Central memory CD8-positive, alpha-beta T cell (primary cell): ENCODE measurements at regions not wholly inside any gene's neighbourhood (a gene's known extent, or its start where the extent isn't known, plus 50 kb on each side); places are given as distances from the start of the nearest gene placed in this dataset.

Experiments used
- ATAC-seq: fragments of 150-1000 bp; cut with Tn5 transposase; replicated peaks from 2 replicates; pipeline ENCODE4 v1.10.0; 2022; ENCODE audit warnings: mild to moderate bottlenecking, moderate FRiP score, moderate number of reproducible peaks; ENCODE audit not compliant: poor library complexity, severe bottlenecking; ENCODE audit errors: extremely low read depth
- DNase-seq, 2 donors: peaks; one replicate each; pipeline ENCODE4 v3.0.0; 2021; ENCODE audit warnings: low spot score in 2 of 2
- H3K27ac Mint-ChIP-seq: one replicate; pipeline ENCODE4 v1.8.0; 2022; ENCODE audit warnings: low read depth, mild to moderate bottlenecking, moderate library complexity, mixed read lengths
- H3K27me3 Mint-ChIP-seq: one replicate; pipeline ENCODE4 v1.8.0; 2022; ENCODE audit warnings: mixed read lengths
- H3K36me3 Mint-ChIP-seq: one replicate; pipeline ENCODE4 v1.8.0; 2022; ENCODE audit warnings: mild to moderate bottlenecking, moderate library complexity, mixed read lengths; ENCODE audit not compliant: insufficient read depth
- H3K4me1 Mint-ChIP-seq: one replicate; pipeline ENCODE4 v1.8.0; 2022; ENCODE audit warnings: mixed read lengths
- H3K4me3 Mint-ChIP-seq: one replicate; pipeline ENCODE4 v1.8.0; 2022; ENCODE audit warnings: mild to moderate bottlenecking, moderate library complexity, mixed read lengths
- H3K9me3 Mint-ChIP-seq: one replicate; pipeline ENCODE4 v1.8.0; 2022; ENCODE audit warnings: mixed read lengths

GRCh38 chr12:76270657-76271358, 77.4 kb downstream of the BBS10 start:
- no peak overlapping the region for H3K27ac Mint-ChIP-seq
- H3K9me3 Mint-ChIP-seq, result no peaks in the 10 kb centered on the region
- peaks cover 10% of the 10 kb centered on the region for H3K27me3 Mint-ChIP-seq
- no peak for ATAC-seq
- H3K4me1 Mint-ChIP-seq, result no peaks in the 10 kb centered on the region
- H3K36me3 Mint-ChIP-seq, result no peaks in the 10 kb centered on the region
- DNase-seq, result no peak
- no peak overlapping the region for H3K4me3 Mint-ChIP-seq

GRCh38 chr12:76268267-76268666, 79.9 kb downstream of the BBS10 start:
- no peaks in the 10 kb centered on the region for H3K4me1 Mint-ChIP-seq
- H3K27ac Mint-ChIP-seq, result no peak overlapping the region
- no peak for DNase-seq
- H3K9me3 Mint-ChIP-seq, result no peaks in the 10 kb centered on the region
- H3K4me3 Mint-ChIP-seq, result no peak overlapping the region
- H3K27me3 Mint-ChIP-seq, result peaks cover 10% of the 10 kb centered on the region
- H3K36me3 Mint-ChIP-seq, result no peaks in the 10 kb centered on the region
- ATAC-seq, result no peak

- no peak for DNase-seq
- no peaks in the 10 kb centered on the region for H3K4me1 Mint-ChIP-seq
- no peaks in the 10 kb centered on the region for H3K36me3 Mint-ChIP-seq
- ATAC-seq, result no peak
- no peaks in the 10 kb centered on the region for H3K9me3 Mint-ChIP-seq
- H3K4me3 Mint-ChIP-seq, result no peak overlapping the region
- no peak overlapping the region for H3K27ac Mint-ChIP-seq
- H3K27me3 Mint-ChIP-seq, result peaks cover 10% of the 10 kb centered on the region
Observed at GRCh38 chr12:76266797-76267196, 81.4 kb downstream of the BBS10 start.

GRCh38 chr12:76265424-76266180, 82.6 kb downstream of the BBS10 start:
- Mint-ChIP-seq H3K9me3 (no peaks in the 10 kb centered on the region), H3K4me1 (no peaks in the 10 kb centered on the region), H3K27ac (no peak overlapping the region), H3K27me3 (peaks cover 10% of the 10 kb centered on the region), H3K4me3 (no peak overlapping the region), H3K36me3 (no peaks in the 10 kb centered on the region)
- no peak for ATAC-seq
- DNase-seq, result no peak

GRCh38 chr12:76264611-76265012, 83.6 kb downstream of the BBS10 start:
- H3K27me3 Mint-ChIP-seq, result peaks cover 10% of the 10 kb centered on the region
- no peak overlapping the region for H3K4me3 Mint-ChIP-seq
- no peaks in the 10 kb centered on the region for H3K36me3 Mint-ChIP-seq
- no peaks in the 10 kb centered on the region for H3K9me3 Mint-ChIP-seq
- DNase-seq (no peak), ATAC-seq (no peak)
- H3K27ac Mint-ChIP-seq, result no peak overlapping the region
- peaks cover 6% of the 10 kb centered on the region for H3K4me1 Mint-ChIP-seq

GRCh38 chr12:76263696-76264095, 84.5 kb downstream of the BBS10 start:
- H3K36me3 Mint-ChIP-seq, result no peaks in the 10 kb centered on the region
- peaks cover 6% of the 10 kb centered on the region for H3K4me1 Mint-ChIP-seq
- H3K27me3 Mint-ChIP-seq, result peaks cover 10% of the 10 kb centered on the region
- H3K9me3 Mint-ChIP-seq, result no peaks in the 10 kb centered on the region
- H3K4me3 Mint-ChIP-seq, result no peak overlapping the region
- ATAC-seq, result no peak
- H3K27ac Mint-ChIP-seq, result no peak overlapping the region
- no peak for DNase-seq

GRCh38 chr12:76260390-76260748, 87.8 kb downstream of the BBS10 start:
- Mint-ChIP-seq H3K36me3 (no peaks in the 10 kb centered on the region), H3K27ac (no peak overlapping the region), H3K9me3 (no peaks in the 10 kb centered on the region), H3K4me3 (no peak overlapping the region), H3K4me1 (peaks cover 6% of the 10 kb centered on the region), H3K27me3 (no peaks in the 10 kb centered on the region)
- no peak for DNase-seq
- no peak for ATAC-seq

- H3K36me3 Mint-ChIP-seq, result no peaks in the 10 kb centered on the region
- H3K27ac Mint-ChIP-seq, result no peak overlapping the region
- ATAC-seq (no peak), DNase-seq (no peak)
- peaks cover 6% of the 10 kb centered on the region for H3K4me1 Mint-ChIP-seq
- H3K4me3 Mint-ChIP-seq, result no peak overlapping the region
- no peaks in the 10 kb centered on the region for H3K27me3 Mint-ChIP-seq
- no peaks in the 10 kb centered on the region for H3K9me3 Mint-ChIP-seq
Observed at GRCh38 chr12:76259660-76260389, 88.4 kb downstream of the BBS10 start.

GRCh38 chr12:76259106-76259505, 89.1 kb downstream of the BBS10 start:
- no peak for DNase-seq
- Mint-ChIP-seq H3K4me1 (peaks cover 6% of the 10 kb centered on the region), H3K9me3 (no peaks in the 10 kb centered on the region), H3K27me3 (no peaks in the 10 kb centered on the region), H3K4me3 (no peak overlapping the region), H3K36me3 (no peaks in the 10 kb centered on the region), H3K27ac (no peak overlapping the region)
- ATAC-seq, result no peak

GRCh38 chr12:76256904-76257303, 91.3 kb downstream of the BBS10 start:
- no peak overlapping the region for H3K27ac Mint-ChIP-seq
- H3K4me3 Mint-ChIP-seq, result no peak overlapping the region
- no peak for DNase-seq
- H3K27me3 Mint-ChIP-seq, result peaks cover under 1% of the 10 kb centered on the region
- ATAC-seq, result no peak
- H3K4me1 Mint-ChIP-seq, result peaks cover 6% of the 10 kb centered on the region
- H3K9me3 Mint-ChIP-seq, result no peaks in the 10 kb centered on the region
- no peaks in the 10 kb centered on the region for H3K36me3 Mint-ChIP-seq

- Mint-ChIP-seq H3K9me3 (no peaks in the 10 kb centered on the region), H3K27me3 (peaks cover 6% of the 10 kb centered on the region), H3K27ac (no peak overlapping the region), H3K36me3 (no peaks in the 10 kb centered on the region), H3K4me1 (peaks cover 6% of the 10 kb centered on the region), H3K4me3 (no peak overlapping the region)
- no peak for ATAC-seq
- DNase-seq, result no peak
Observed at GRCh38 chr12:76256321-76256720, 91.9 kb downstream of the BBS10 start.

- H3K9me3 Mint-ChIP-seq, result no peaks in the 10 kb centered on the region
- H3K4me1 Mint-ChIP-seq, result peaks cover 6% of the 10 kb centered on the region
- peaks cover 11% of the 10 kb centered on the region for H3K27me3 Mint-ChIP-seq
- ATAC-seq (no peak), DNase-seq (no peak)
- H3K36me3 Mint-ChIP-seq, result no peaks in the 10 kb centered on the region
- no peak overlapping the region for H3K27ac Mint-ChIP-seq
- no peak overlapping the region for H3K4me3 Mint-ChIP-seq
Observed at GRCh38 chr12:76255692-76256091, 92.5 kb downstream of the BBS10 start.

- Mint-ChIP-seq H3K27ac (no peak overlapping the region), H3K9me3 (no peaks in the 10 kb centered on the region), H3K27me3 (peaks cover 11% of the 10 kb centered on the region), H3K36me3 (no peaks in the 10 kb centered on the region), H3K4me1 (peaks cover 6% of the 10 kb centered on the region), H3K4me3 (no peak overlapping the region)
- DNase-seq (no peak), ATAC-seq (no peak)
Observed at GRCh38 chr12:76255281-76255680, 92.9 kb downstream of the BBS10 start.
